ENCODE measurements at regions not wholly inside any gene's neighbourhood (a gene's known extent, or its start where the extent isn't known, plus 50 kb on each side); places are given as distances from the start of the nearest gene placed in this dataset.

DNA sequence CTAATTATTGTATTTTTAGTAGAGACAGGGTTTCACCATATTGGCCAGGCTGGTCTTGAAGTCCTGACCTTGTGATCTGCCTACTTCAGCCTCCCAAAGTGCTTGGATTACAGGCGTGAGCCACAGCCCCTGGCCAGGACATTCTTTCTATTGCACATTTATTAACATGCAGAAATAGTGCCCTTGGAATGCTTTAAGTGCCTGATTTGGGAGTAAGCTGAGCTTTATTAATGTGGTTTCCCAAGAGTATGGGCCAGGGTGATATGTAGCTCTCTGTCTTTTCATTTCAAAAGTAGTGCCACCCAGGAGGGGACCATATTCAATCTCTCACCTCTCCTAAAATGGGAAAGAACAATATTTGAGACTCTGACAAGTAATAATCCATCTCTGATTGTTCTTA is 970.7 kb downstream of the KCNMA1 start:
- no peak for DNase-seq (ENCODE audit: low read depth, low spot score)

DNA sequence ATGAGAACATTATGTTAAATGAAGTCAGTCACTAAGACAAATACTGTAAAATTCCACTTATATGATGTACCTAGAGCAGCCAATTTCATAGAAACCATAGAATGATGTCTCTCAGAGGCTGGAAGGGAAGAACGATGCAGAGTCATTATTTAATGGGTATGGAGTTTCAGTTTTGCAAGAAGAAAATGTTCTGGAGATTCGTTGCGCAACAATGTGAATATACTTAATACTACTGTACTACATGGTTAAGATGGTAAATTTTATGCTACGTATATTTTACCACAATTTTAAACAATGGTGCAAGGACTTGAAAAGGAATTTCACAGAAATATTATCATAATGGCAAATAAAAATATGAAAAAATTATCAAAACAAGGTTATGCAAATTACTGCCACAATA is 972.6 kb downstream of the KCNMA1 start:
- no peak for DNase-seq (ENCODE audit: low read depth, low spot score)

DNA sequence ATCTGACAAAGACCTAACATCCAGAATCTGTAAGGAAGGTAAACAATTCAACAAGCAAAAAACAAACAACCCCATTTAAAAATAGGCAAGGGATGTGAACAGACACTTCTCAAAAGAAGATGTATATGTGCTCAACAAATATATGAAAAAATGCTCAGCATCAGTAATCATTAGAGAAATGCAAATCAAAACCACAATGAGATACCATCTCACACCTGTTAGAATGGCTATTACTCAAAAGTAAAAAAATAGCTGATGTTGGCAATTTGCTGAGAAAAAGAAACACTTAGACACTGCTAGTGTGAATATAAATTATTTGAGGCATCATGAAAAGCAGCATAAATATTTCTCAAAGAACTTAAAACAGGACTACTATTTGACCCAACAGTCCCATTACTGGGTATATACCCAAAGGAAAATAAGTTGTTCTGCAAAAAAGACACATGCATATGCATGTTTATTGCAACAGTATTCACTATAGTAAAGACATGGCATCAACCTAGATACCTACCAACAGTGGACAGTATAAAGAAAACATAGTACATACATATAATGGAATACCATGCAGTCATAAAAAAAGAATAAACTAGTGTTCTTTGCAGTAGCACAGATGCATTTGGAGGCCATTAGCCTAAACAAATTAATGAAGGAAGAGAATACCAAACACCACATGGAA is 980.1 kb downstream of the KCNMA1 start:
- DNase-seq (ENCODE audit: low read depth, low spot score), result no peak

DNA sequence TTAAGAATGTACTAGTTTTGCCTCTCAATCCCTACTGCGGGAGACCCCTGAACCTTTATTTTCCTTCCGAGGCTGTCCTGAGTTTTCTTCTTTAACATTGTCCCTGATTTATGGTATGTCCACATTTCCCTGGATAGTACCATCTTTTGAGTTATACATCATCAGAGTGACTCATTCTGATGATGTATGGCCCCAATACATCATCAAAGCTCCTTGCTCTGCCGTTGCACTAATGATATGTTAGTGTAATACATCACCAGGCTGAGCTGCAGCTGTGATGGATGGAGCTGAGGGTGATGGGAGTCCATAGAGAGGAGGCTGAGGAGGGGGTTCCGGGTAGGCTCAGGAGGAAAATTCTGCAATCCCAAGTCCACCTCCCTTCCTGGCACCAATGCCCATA is 986.5 kb downstream of the KCNMA1 start:
- no peak for DNase-seq (ENCODE audit: low read depth, low spot score)

DNA sequence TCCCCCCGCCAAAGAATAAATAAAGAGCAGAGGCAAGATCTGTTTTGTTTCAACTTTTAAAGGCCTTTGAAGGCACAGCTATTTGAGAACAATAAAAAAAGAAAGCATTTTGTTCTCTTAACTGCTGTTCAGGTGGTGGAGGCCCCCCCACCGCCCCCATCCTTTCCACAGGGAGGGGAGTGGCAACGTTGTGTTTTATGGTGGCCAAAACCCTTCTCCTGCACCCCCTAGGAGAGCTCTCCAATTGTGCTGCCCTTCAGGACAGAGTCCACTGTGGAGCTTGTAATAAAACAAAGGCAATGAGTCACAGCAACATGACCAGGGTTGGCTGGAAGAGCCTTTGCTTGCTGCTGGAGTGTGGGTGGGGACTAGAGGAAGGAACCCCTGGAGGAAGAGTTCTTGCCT is 987.9 kb downstream of the KCNMA1 start:
- no peak for DNase-seq (ENCODE audit: low read depth, low spot score)

DNA sequence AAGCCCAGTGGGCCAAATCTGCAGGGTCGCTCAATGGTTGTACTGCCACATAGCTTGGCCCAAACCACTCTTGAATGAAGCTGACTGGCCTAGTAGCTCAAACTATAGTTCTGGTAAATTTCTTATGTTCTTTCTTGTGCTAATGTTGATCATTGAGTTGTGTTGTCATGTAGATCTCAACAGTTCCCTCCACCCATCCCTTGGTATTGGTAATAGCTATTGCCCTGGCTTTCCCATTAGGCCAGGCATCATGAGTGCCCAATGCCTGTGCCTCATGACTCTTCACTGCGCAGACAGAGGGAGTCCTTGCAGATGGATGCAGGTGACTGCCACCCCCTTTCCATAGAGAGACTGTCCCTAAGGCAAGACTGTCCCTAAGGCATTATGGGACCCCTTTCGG is 988.4 kb downstream of the KCNMA1 start:
- DNase-seq (ENCODE audit: low read depth, low spot score), result no peak

DNA sequence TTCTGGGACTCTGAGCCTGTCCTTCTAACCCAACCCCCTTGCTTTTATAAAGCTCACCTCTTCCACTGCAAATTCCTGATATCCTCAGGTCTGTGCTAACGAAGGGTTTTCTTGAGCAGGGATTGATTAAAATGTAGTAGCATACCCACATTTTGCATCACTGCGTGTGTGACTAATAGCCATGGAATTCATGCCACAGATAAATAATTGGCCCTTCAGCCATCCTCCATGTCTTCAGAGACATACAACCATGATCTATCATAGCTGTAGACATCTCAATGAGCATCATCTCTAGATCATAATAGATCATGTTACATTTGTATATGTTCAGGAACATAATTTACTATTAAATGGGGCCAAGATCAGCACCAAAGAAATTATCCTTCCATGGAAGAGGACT is 990.3 kb downstream of the KCNMA1 start:
- DNase-seq (ENCODE audit: low read depth, low spot score), result no peak

DNA sequence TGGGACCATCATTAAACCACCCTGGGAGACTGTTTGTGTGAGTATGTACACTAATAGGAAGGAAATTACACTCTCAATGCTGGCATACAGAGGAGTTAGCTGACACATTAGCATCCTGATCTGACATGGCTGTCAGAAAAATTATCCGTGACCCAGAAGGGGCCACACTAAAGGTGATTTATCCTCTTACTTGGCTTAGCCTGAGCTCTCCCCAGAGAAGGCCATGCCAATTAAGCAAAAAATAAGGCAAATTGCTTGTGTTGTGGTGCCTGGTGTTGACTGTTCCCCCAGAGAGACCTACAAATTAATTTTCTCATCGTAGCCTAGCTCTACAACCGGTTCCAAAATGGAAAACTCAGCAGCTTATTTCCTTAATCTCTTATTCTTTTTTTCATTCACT is 992.3 kb downstream of the KCNMA1 start:
- no peak for DNase-seq (ENCODE audit: low read depth, low spot score)

DNA sequence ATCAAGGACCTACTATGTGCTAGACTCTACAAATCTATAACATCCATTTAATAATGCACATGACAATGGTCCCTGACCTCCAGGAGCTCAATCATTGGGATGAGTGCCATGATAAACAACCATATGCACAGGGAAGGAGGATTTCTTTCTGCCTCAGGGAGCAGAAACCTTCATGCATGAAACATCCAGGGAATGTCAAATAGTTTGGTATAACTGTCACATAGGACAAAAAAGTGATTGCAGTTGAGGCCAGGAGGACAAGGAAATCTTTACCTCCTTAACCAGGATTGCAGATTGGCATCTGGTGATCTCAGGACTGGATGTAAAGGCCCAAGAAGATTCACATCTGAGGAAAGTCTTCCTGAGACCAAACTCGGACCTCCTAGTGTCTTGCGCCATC is 993.1 kb downstream of the KCNMA1 start:
- DNase-seq (ENCODE audit: low read depth, low spot score), result no peak

DNA sequence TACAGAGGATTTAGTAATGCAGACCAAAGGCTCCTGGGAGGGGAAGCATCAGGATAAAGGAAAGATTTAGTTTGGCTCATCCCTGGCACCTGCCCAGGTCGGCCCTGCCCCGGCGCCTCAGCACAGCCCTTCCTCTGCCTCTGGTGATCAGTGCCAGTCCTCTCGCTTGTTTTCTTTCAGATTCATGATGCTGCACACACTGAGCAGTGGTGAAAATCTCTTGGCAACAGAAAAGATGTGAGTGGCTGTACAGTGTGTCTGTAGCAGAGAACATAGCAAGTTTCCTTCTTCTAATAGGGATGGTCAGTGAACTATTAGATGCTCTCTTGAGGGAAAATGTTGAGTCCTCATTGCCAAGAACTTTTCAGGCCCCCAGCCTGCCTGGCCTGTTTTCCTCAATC is 994.1 kb downstream of the KCNMA1 start:
- no peak for DNase-seq (ENCODE audit: low read depth, low spot score)

DNA sequence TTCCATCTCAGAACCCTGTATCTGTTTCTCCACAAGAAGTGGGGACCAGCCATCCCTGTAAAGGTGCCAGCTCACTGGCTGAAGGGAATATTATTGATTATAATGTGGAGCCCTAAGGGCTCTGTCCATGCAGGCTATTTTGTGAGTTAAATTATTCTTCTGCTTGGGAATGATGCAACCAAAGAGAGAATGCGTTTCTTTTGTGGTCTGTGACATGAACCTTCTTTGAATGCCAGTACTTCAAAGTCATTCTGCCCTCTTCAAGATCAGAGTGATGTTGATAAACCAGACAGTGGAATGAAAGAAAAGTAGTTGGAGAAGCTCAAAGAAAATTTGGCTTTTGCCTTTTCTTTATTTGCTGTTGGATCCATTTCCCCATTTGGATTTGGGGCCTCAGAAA is 995.2 kb downstream of the KCNMA1 start:
- DNase-seq (ENCODE audit: low read depth, low spot score), result no peak

DNA sequence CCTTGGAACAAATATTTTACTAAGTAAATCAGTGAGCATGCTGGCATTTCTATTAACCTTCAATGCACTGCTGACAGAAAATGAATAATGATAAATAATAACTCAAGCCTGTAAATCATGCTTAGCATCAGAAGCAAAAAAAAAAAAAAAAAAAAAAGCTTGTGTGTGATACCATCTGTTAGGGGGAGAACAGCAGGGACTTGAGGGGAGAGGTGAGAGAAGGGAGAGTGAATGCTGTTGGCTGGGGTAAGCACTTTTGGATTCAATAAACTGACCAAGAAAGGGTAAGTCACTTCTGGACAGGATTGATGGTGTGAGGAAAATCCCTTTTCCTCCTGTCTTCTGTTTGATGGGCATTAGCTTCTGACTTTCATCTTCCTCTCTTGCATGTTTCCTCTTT is 996.4 kb downstream of the KCNMA1 start:
- no peak for DNase-seq (ENCODE audit: low read depth, low spot score)

DNA sequence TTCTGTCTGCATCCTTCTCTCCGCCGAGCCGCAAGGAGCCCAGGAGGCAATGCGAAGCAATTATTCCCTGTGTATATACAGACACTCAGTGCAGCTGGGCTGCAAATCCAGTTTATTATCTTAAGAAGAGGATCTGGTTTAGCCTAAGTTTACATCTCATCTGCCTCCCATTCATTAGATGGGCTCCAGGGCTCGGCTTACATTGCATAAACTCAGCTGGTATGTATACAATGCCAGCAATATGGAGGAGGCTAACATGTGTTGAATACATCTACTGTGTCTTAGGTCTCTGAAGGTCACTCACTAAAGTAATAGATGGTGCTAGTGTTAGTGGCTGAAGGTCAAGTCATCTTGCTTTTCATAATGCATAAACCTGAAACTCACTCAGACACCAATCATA is 996.8 kb downstream of the KCNMA1 start:
- DNase-seq (ENCODE audit: low read depth, low spot score), result no peak

DNA sequence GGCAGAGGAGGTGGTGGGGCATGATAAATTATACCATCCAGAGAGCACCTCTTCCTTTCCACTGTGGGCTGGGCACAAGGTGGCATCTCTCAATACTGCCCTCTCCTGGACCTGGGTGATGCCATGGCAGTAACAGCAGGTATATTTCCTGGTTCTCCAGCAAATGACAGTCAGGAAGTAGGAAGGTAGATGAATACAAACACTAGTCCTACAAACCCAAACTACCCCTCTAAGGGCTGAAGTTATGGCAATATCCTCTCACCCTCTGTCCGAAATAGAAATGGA is 1004.9 kb downstream of the KCNMA1 start:
- DNase-seq (ENCODE audit: low read depth, low spot score), result no peak

DNA sequence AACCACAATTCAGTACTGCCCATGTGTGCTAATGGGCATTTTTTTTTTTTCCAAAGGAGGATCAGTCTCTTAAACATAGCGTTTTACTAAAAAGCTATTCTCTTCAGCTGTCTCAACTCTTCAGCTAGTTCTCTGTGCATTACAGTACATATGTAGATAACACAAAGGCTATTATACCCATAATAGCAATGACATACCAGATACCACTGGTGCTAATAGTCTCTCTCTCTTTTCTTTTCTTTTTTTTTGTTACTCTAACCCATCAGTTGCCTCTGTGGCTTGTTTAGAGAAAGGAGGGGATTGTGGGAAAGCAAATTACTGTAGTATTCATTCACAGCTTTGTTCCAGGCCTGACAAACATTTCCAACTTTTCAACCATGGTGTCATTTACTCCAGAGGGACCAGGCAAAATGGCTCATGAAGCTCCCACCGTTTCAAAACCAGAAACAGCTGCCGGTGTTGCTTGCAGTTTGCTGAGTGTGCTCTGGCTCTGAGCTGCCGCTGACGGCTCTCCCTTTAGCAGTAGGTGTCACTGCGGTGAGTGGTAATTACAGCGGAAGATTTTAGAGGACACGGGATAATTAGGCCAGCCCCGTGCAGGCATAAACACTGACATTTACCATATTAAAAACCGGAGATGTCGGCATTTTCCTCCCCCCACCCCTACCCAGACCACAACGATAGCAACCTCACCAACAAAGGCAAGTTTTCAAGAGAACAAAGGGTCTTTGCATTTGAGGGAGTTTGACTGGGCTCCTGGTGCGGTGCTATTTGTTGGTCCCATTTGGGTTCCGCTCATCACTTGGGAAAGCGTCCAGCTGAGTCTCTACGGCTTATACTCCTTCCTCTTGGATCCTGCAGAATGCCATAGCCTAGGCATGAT is 1005.5 kb downstream of the KCNMA1 start:
- no peak for DNase-seq (ENCODE audit: low read depth, low spot score)

DNA sequence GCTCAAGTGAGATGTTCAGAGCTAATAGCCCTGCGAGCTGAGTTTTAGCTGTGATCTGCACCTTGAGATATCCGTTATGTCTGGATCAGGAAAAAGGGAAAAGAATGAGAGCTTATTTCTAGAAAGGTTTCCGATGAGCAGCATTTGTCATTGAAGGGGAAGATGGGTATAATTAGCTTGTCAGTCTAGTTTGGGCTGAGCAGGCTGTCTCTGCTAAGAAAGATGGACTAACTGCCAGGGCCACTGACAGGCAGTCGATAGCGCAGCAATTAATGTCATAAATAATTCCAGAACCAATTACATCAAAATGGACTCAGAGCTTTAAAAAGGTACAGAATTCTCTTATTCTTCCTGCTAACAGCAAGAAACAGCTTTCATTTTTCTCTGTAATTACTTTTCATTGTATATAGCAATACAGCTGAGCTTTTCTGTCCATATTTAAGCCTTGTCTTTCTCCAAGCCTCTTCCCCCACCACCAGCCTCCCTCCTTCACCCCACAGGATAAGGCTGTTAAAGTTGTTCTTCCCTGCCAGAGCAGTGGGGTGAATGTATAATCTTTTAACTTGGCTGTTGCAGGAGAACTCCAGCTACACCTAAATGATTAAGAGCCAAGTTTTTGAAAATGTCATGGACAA is 1006.5 kb downstream of the KCNMA1 start:
- no peak for DNase-seq (ENCODE audit: low read depth, low spot score)

DNA sequence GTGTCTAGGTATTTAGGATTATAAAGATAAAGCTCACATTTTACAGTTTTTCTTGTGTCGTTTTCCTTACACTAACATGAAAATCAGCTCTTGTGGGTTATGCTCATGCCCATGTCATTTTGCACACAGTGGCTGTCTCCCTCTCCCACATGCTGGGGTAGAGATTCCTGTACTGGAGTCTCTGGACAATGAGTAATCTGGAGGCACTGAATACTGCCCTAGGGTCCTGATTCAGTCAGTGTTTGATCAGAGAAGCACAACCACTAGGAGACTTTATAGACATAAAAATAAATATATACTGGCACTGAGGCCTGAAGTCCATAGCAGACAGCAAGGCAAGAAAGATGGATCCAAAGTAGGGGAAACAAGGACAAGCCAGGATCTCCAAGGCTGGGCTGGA is 1008.8 kb downstream of the KCNMA1 start:
- DNase-seq (ENCODE audit: low read depth, low spot score), result no peak

DNA sequence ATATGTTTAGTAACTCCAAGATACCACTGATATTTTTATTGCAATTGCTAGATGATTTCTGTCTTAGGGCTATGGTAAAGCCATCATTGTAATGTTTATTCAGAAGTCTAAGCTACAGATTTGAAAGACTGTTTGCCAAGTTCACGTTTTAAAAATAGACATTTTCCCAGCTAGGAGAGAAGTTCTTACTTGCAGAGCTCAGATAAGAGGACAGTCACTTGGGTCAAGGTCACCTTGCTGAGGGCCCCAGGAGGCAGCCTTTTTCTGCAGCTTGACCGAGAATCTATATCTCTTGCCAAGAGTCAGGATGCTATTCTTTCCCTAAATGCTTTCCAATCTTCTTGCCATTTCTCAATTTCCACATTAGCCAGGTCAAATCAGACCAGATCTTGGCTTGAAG is 1011.2 kb downstream of the KCNMA1 start:
- no peak for DNase-seq (ENCODE audit: low read depth, low spot score)

DNA sequence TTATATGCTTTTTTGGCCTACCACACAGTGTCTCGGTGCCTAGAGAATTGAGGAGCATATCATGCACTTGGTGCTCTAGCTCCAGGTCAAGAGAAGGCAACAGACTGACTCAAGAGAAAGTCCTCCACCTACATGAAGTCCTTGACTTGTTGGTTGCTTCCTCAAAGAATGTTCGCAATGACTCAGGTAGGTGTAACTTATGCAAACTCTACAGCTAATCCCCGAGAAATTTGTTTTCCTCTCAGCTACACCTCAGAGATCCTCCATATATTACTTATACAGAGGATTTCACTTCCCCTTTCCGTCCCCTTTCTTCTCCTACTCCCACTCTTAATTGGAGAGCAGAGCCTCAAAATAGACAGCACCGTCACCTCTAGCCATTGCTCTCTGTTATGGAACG is 1013.1 kb downstream of the KCNMA1 start:
- no peak for DNase-seq (ENCODE audit: low read depth, low spot score)

DNA sequence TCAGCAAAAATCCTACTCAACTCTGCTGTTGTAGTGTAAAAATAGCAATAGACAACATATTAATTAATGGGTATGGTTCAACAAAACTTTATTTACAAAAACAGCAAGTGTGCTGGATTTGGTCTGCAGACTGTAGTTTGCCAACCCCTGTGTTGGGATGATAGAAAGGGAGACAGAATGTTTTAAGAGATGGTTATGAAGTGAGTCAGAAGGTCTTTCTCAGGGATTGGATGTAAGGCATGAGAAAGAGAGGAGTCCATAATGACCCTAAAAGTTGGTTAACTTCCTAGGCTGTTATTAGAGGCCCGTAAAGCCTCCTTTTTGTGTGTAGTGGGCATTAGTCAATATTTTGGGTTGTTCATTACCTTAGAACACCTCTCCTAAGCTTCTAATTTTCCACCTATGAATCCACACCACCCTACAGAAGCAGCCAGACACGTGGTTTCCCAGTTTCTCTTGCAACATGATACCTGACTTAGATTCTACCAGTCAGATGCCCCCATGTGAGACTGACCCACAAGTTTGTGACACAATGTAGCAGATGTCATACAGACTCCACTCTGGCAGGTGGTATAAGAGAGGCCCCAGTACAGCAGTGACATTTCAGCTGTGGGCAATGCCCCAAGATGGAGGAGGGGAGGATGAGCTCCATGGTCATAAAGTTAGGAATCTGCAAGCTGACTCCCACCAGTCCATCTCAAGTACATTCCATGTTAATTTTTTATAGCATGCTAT is 1015.6 kb downstream of the KCNMA1 start:
- no peak for DNase-seq (ENCODE audit: low read depth, low spot score)

DNA sequence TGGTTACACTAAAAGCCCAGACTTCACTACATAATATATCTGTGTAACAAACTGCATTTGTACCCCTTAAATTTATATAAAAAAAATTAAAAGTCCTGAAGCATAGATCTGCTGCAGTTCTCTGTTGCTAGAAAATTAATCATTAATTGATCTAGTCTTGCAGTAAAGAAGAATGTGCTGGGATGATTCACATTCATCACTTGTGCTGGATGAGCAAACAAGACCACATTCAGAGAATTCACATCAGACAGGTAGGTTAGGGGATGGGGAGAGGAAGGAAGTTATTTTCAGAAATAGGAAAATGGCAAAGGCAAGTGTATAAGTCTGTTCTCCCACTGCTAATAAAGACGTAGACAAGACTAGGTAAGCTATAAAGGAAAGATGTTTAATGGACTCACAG is 1019.0 kb downstream of the KCNMA1 start:
- DNase-seq (ENCODE audit: low read depth, low spot score), result no peak

DNA sequence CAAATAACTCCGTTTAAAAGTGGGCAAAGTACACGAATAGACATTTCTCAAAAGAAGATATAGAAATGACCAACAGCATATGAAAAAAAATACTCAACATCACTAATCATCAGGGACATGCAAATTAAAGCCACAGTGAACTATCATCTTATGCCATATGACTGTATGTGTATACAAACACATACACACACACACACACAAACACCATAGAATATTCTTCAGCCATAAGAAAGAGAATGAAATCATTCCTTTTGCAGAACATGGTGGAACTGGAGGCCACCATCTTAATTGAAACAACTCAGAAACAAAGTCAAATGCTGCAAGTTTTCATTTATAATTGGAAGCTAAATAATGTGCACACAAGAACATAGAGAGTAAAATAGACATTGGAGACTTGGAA is 1019.4 kb downstream of the KCNMA1 start:
- DNase-seq (ENCODE audit: low read depth, low spot score), result no peak

Data from iPS DF 19.7 (cell line).